ENCODE measurements at regions not wholly inside any gene's neighbourhood (a gene's known extent, or its start where the extent isn't known, plus 50 kb on each side); places are given as distances from the start of the nearest gene placed in this dataset.
"Not testable (repeated sequence)": the region's sequence is repeated elsewhere in the genome, so short reads cannot be mapped to it uniquely, and the experiment has no call there.

DNA sequence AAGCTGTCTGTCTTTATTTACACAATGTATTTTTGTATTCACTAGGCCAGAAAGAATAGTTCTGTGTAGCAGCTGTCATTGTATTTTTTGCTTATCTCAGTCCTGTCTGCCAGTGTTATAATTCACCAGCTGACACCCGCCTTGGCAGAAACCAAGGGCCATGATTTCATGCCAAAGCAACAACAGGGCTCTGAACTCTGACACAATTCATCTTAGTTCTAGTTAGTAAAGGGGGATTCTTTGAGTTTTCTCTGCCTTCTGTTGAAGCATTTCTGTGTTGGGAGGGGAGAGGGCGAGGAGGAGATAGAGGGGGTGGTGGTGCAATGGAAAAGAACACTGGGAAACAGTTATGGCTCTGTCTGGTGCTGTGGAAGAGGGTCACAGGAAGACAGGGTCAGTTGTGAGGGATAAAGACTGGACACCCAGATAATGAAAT is 684.6 kb upstream of the MARCKS start:
- DNase-seq, result no peak

GRCh38 chr6:113178349-113178748 is 678.8 kb upstream of the MARCKS start:
- no peak for DNase-seq

GRCh38 chr6:113181164-113181563 is 676.0 kb upstream of the MARCKS start:
- DNase-seq, result no peak

- DNase-seq, result no peak
Measured at GRCh38 chr6:113182370-113183141, 674.6 kb upstream of the MARCKS start.

DNA sequence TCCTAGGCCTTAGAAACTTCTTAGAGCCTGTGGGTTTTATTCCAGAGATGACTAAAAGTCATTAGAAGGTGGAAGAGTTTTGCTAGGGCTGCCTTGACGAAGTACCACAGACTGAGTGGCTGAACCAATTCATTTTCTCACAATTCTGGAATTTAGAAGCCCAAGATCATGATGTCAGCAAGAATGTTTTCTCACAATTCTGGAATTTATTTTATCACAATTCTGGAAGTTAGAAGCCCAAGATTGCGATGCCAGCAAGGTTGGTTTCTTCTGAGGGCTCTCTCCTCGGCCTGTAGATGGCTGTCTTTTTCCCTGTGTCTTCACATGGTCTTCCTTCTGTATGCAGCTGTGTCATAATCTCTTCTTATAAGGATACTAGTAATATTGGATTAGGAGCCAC is 672.9 kb upstream of the MARCKS start:
- DNase-seq, result no peak

DNA sequence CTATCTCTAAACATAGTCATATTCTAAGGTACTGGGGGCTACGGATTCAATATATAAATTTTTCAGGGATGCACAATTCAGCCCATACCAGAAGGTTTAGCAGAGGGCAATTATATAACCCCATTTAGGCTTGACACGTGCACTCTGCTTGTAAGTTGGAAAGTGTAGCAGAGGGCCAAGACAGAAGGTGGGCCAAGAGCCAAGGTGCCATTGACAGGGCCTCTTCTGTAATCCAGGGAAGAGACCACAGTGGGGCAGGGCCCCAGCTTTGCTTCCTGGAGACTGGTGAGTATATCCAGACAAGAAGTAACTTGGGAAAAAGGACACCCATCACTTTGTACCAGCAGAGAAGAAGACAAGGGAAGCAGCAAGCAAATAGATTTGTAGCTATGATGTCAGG is 672.4 kb upstream of the MARCKS start:
- no peak for DNase-seq

GRCh38 chr6:113185299-113185698 is 671.8 kb upstream of the MARCKS start:
- DNase-seq, result no peak

GRCh38 chr6:113187661-113188060 is 669.5 kb upstream of the MARCKS start:
- DNase-seq, result no peak

- DNase-seq, result no peak
Measured at GRCh38 chr6:113188962-113189361, 668.2 kb upstream of the MARCKS start.

DNA sequence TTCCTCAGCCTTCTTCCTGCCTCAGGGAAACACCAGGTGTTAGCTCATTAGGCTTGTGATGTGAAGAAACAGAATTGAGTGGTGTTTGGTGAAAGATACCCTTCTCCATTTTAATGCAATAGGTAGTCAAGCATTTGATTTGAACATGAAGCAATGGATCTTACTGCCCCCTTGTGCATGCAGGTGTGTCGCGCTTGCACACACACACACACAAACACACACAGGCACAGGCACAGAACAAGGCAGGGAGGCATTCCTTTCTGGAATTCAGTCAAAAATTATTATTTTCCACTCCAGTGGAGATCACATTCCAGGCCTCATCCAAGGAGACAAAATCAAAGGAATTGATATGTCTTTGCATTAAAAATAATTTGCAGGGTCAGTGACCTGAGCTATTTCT is 667.0 kb upstream of the MARCKS start:
- DNase-seq, result no peak

- DNase-seq, result no peak
Measured at GRCh38 chr6:113194090-113194489, 663.1 kb upstream of the MARCKS start.

DNA sequence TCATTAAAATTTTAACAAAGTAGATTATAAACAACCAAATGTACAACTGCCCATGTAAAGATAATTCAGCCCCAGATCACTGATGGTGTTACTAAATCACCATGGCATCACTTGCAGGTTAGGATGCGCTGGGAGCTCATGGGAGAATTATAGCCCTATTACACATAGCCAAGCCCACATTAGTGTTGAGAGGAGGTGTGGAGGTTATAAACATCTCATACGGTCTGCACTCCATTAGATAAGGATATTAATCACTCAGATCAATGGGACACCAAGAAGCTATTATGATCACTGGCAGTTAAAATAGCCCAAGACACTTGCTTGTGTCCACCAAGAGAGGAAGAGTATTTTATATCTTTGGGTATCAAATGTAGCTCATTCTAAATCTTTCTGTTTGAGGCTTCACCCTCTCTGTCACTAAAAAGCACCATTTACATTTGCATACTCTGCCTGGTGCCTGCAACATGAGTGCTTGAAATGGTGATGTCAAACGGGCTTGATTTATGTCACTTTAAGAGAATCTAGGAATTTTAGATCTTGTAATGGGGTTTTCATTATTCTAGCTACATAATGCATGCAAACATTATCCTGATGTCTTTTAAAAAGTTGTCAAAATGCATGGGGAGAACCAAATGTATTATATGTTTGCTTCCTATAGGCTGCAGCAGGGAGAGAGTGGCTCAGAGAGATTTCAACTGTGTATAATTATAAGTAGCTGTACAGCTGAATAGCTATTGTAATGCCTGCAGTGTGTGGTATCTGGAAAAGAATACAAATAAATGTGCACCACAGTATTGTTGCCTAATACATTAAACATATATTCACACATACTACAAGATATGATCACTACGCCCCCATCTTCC is 654.1 kb upstream of the MARCKS start:
- DNase-seq, result no peak

DNA sequence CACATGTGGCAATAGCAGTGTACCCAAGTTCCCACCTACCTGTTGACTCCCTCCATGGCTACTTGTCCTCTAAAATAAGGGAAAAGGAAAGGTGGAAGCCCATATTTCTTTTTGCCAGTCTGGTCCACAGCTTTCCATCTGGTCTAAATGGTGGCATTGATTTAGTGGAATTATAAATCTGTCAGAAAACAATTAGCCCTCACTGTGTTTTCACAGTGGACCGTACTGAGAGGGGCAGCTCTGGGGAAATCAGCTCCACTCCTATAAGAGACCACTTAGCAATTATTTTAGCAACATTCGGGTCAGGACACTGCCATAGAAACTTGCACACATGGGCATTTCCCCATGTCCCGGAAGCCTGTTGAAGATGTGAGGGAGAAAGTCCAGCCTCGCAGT is 653.4 kb upstream of the MARCKS start:
- no peak for DNase-seq

- DNase-seq, result no peak
Measured at GRCh38 chr6:113205553-113205952, 651.6 kb upstream of the MARCKS start.

DNA sequence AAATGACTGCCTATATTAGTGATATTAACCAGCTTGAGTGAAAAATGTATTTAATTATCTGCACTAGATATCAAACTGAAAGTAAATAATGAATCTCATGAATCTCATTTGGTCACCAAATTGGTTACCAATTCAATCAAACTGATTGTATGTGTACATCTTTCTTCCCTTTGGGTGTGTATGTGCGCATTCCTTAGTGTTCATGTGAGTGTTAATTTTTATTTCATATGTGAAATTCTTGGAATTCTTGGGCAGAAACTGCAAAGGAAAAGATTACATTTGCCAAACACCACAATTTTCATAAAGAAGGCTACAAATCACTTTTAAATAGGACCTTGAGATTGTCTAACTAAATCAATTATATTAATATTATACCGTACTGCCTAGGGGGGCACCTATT is 648.4 kb upstream of the MARCKS start:
- DNase-seq, result no peak

DNA sequence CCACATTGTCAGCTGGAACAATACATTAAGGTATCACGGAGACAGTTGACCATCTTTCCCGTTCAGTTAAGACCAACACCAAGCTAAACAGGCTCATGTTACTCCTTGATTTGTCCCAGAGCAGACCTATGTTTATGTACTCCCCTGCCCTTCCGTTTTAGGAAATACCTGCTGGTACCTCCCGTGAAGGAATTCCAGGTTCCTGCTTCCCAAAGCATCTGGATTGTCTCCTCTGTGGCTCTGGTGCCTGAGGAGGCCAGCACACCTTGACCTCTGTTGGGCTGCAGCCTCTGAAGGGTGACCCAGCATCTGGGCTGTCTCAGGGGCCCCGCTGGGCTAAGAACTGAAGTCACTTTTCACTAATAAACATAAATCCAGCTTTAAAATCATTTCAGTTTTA is 647.8 kb upstream of the MARCKS start:
- no peak for DNase-seq

DNA sequence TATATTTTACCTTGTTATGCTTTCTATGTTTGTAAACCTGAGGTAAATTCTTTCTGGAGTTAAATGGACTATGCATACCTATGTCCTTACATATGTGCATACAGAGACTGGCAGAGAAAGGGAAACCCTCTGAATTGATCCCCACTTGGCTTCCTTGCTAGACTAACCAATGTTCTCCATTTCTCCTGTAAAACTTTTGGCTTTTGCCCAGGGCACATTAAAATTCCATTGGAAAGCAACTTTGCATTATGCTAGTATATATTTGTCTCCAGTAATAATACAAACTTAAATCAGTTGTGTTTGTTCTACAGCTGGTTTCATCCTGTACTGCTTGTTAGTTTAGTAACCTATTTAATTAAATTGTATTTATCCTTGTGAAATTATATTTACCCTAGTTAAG is 646.0 kb upstream of the MARCKS start:
- DNase-seq, result no peak

- DNase-seq, result no peak
Measured at GRCh38 chr6:113219783-113220182, 637.4 kb upstream of the MARCKS start.

DNA sequence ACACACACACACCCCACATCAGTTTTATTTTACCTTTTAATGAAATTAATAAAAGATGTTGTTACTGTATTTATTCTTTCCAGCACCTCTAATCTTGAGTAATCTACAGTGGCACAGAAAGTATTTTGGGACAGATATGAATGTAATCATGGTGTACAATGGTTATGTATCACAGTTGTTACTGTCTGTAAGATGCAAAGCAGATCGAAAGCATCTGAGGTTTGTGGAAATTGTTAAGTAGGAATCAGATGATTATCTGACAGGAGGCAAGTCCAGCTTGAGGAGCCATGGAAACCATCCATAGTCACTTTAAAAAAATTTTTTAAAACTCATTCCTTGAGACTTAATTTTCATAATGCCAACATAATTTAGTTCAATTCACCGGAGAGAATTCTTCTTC is 636.3 kb upstream of the MARCKS start:
- DNase-seq, result no peak

DNA sequence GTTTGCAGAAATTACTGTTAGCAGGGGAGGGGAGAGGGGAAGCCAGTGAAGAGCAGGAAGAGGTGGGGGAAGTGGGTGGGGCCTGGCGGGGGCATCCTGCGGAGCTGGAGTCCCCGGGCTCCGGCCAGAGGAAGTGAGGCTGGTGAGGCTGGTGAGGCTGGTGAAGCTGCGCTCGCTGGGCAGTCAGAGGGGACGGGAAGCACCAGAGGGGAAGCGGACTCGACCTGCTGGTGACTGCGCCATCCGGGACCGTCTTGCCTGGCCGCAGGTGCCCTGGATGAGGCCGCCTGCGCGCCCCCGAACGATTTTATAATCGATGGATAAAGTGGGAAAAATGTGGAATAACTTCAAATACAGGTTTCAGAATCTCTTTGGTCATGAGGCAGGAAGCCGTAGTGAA is 635.3 kb upstream of the MARCKS start:
- DNase-seq, result no peak

DNA sequence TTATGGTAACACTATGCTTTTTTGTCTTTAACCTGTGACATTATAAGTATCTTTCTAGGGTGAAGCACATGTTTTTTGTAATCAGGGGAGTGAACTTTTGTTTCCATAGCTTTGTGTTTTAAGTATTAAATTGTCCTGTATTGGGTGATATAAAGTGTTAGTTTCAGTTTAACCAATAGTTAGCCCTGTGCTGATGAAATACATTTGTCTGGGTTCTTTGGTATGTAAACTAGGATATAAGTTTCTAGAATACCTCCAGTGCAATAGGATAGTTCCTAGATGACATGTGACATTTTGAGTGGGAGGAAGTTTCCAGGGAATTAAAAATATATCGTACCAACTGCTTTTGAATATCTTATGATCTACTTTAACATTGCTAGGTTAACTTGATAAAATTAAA is 611.0 kb upstream of the MARCKS start:
- DNase-seq, result no peak

DNA sequence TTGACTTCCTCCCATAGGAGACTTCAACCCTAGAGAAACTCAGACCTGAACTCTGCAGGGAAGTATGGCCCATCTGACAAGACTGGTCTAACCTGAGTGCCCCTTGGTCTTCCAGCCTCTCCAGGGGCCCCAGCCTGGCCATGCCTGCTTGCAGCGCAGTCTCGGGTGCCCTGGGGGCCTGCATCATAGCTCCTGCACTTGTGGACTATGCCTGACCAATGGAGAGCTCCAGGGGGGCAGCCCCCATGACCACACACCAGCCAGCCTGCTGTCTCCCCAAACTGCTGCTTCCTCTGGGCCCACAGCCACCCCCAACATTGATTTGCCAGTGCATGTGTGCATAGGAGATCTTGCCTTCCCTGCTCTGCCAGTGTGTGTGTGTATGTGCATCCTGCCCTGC is 608.6 kb upstream of the MARCKS start:
- DNase-seq, result no peak

DNA sequence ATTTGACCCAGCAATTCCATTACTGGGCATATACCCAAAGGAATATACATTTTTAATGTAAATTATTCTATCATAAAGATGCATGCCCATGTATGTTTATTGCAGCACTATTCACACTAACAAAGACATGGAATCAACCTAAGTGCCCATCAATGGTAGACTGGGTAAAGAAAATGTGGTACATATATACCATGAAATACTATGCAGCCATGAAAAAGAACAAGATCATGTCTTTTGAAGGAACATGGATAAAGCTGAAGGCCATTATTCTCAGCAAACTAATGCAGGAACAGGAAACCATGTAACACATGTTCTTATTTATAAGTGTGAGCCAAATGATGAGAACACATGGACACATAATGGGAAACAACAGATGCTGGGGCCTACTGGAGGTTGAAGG is 603.0 kb upstream of the MARCKS start:
- DNase-seq, result not testable (repeated sequence)

DNA sequence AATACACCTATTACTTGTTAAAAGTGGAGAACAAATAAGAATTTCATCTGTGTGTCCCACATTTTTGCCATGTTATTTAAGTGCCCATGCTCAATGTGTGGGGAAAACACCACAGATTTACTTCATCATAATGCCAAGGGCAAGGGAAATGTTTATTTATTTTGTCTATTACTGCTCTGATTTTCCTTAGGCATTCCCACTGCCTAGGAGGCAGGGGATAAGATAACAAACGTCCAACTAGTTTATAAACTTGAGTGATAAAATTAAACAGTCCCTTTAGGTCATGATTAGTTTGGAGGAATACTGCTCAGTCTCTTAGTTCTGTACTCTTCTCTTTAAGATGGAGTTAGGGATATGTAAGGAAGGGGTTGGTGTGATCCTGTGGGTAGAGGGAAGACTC is 598.4 kb upstream of the MARCKS start:
- DNase-seq, result no peak

Measured in CD4-positive, alpha-beta T cell treated with Interleukin-4 for 4 hours (primary cell).